Breast epithelium (tissue), 3 donors: ENCODE measurements at regions not wholly inside any gene's neighbourhood (a gene's known extent, or its start where the extent isn't known, plus 50 kb on each side); places are given as distances from the start of the nearest gene placed in this dataset.

ENCODE experiments used
- CTCF ChIP-seq, 3 donors: fragments of 450-650 bp; IDR thresholded peaks; one replicate each; pipeline ENCODE4 v1.5.1; 2016 to 2017; ENCODE audit warnings: antibody characterized with exemption in 3 of 3, mild to moderate bottlenecking in 3 of 3, moderate library complexity in 3 of 3
- POLR2A ChIP-seq: fragments of 450-650 bp; IDR thresholded peaks from one replicate; pipeline ENCODE4 v1.6.1; 2016; ENCODE audit warnings: antibody characterized with exemption, mild to moderate bottlenecking, moderate library complexity
- POLR2AphosphoS5 ChIP-seq, 3 donors: sonication (generic); formaldehyde crosslinking; IDR thresholded peaks; one replicate each; pipeline ENCODE4 v1.6.1; 2017; ENCODE audit warnings: antibody characterized with exemption in 3 of 3

GRCh38 chr1:245084551-245084950 lies 70.2 kb upstream of the KIF26B start:
- TF ChIP-seq CTCF (IDR thresholded peaks at IDR 0.05) (no peak), POLR2AphosphoS5 (IDR thresholded peaks at IDR 0.05) (no peak), POLR2A (no peak)
